Mesenchymal stem cell (in vitro differentiated cells and primary cell): ENCODE measurements at regions not wholly inside any gene's neighbourhood (a gene's known extent, or its start where the extent isn't known, plus 50 kb on each side); places are given as distances from the start of the nearest gene placed in this dataset.

Experiments
- DNase-seq: peaks from one replicate; pipeline ENCODE4 v3.0.0-alpha.2; 2013
- H2AFZ ChIP-seq: one replicate; pipeline ENCODE4 v1.6.1; 2013; ENCODE audit warnings: low read depth, mild to moderate bottlenecking, control low read depth, inconsistent platforms, low read length, moderate library complexity
- H2AK5ac ChIP-seq: 2 replicates; pipeline ENCODE4 v1.6.1; 2013; ENCODE audit warnings: low read length, moderate library complexity, mild to moderate bottlenecking, inconsistent platforms; ENCODE audit not compliant: severe bottlenecking
- H2BK120ac ChIP-seq: one replicate; pipeline ENCODE4 v1.6.1; 2013; ENCODE audit warnings: low read depth, mild to moderate bottlenecking, inconsistent platforms, low read length, moderate library complexity
- H2BK12ac ChIP-seq, 2 experiments: one replicate each; pipeline ENCODE4 v1.6.1; 2013; ENCODE audit warnings: inconsistent platforms in 2 of 2, low read length in 2 of 2, mild to moderate bottlenecking in 2 of 2, moderate library complexity in 2 of 2, control low read depth in 1 of 2
- H2BK15ac ChIP-seq: one replicate; pipeline ENCODE4 v1.6.1; 2013; ENCODE audit warnings: mild to moderate bottlenecking, low read depth, inconsistent platforms; ENCODE audit not compliant: poor library complexity, severe bottlenecking
- H2BK5ac ChIP-seq: 2 replicates; pipeline ENCODE4 v1.6.1; 2013; ENCODE audit warnings: low read depth, mild to moderate bottlenecking, low read length, control low read depth, inconsistent platforms; ENCODE audit not compliant: poor library complexity, severe bottlenecking
- H3K14ac ChIP-seq, 2 experiments: one replicate each; pipeline ENCODE4 v1.6.1; 2013; ENCODE audit warnings: inconsistent platforms in 2 of 2, low read length in 2 of 2, control low read depth in 1 of 2, mild to moderate bottlenecking in 1 of 2, moderate library complexity in 1 of 2
- H3K18ac ChIP-seq, 2 experiments: one replicate each; pipeline ENCODE4 v1.6.1; 2013; ENCODE audit warnings: inconsistent platforms in 2 of 2, low read length in 2 of 2, control low read depth in 1 of 2, low read depth in 1 of 2, mild to moderate bottlenecking in 1 of 2
- H3K23ac ChIP-seq, 2 experiments: one replicate each; pipeline ENCODE4 v1.6.1; 2013; ENCODE audit warnings: inconsistent platforms in 2 of 2, low read length in 2 of 2, mild to moderate bottlenecking in 2 of 2, moderate library complexity in 2 of 2, control low read depth in 1 of 2
- H3K27ac ChIP-seq: 2 replicates; pipeline ENCODE4 v1.5.1; 2013; ENCODE audit warnings: mild to moderate bottlenecking, moderate library complexity, low read length, control low read depth, inconsistent platforms; ENCODE audit not compliant: poor library complexity, severe bottlenecking
- H3K27me3 ChIP-seq, 2 experiments: 2 replicates each; pipeline versions ENCODE4 v1.6.1 to v1.7.0; 2013; ENCODE audit warnings: low read length in 2 of 2, mild to moderate bottlenecking in 2 of 2, moderate library complexity in 2 of 2, control low read depth in 1 of 2, inconsistent platforms in 1 of 2; ENCODE audit not compliant: control insufficient read depth in 1 of 2, insufficient read depth in 1 of 2
- H3K36me3 ChIP-seq, 2 experiments: 2 replicates each; pipeline versions ENCODE4 v1.6.1 to v1.7.0; 2013; ENCODE audit warnings: low read length in 2 of 2, control low read depth in 1 of 2, inconsistent platforms in 1 of 2, low read depth in 1 of 2, mild to moderate bottlenecking in 1 of 2; ENCODE audit not compliant: insufficient read depth in 2 of 2, control insufficient read depth in 1 of 2
- H3K4ac ChIP-seq, 2 experiments: one replicate each; pipeline ENCODE4 v1.6.1; 2013; ENCODE audit warnings: inconsistent platforms in 2 of 2, low read length in 2 of 2, mild to moderate bottlenecking in 2 of 2, moderate library complexity in 2 of 2, control low read depth in 1 of 2, low read depth in 1 of 2
- H3K4me1 ChIP-seq: 2 replicates; pipeline ENCODE4 v1.6.1; 2013; ENCODE audit warnings: low read depth, low read length, control low read depth; ENCODE audit not compliant: control insufficient read depth, insufficient read depth
- H3K4me2 ChIP-seq: 2 replicates; pipeline ENCODE4 v1.6.1; 2013; ENCODE audit warnings: low read length, mild to moderate bottlenecking, inconsistent platforms; ENCODE audit not compliant: poor library complexity, severe bottlenecking
- H3K4me3 ChIP-seq, 2 experiments: 2 replicates each; pipeline versions ENCODE4 v1.5.1 to v1.7.0; 2013; ENCODE audit warnings: low read length in 2 of 2, mild to moderate bottlenecking in 2 of 2, control low read depth in 1 of 2, low read depth in 1 of 2; ENCODE audit not compliant: insufficient read depth in 1 of 2
- H3K79me1 ChIP-seq: replicated peaks from 2 replicates; pipeline ENCODE4 v1.6.1; 2013; ENCODE audit warnings: mild to moderate bottlenecking, control low read depth, low read length, inconsistent platforms; ENCODE audit not compliant: poor library complexity, severe bottlenecking
- H3K9ac ChIP-seq: 2 replicates; pipeline ENCODE4 v1.7.0; 2013; ENCODE audit warnings: mild to moderate bottlenecking, low read length, moderate library complexity
- H3K9me3 ChIP-seq: 2 replicates; pipeline ENCODE4 v1.7.0; 2013; ENCODE audit warnings: mild to moderate bottlenecking, low read length; ENCODE audit not compliant: control insufficient read depth
- H4K8ac ChIP-seq: one replicate; pipeline ENCODE4 v1.6.1; 2013; ENCODE audit warnings: inconsistent platforms, mild to moderate bottlenecking, low read length, moderate library complexity
- H4K91ac ChIP-seq: one replicate; pipeline ENCODE4 v1.6.1; 2013; ENCODE audit warnings: mild to moderate bottlenecking, low read length, inconsistent platforms
- WGBS: methylation state at CpG from one replicate; pipeline ENCODE4 v1.1.7; 2013; ENCODE audit warnings: mixed read lengths; 5-methylcytosine and 5-hydroxymethylcytosine counted together

DNA sequence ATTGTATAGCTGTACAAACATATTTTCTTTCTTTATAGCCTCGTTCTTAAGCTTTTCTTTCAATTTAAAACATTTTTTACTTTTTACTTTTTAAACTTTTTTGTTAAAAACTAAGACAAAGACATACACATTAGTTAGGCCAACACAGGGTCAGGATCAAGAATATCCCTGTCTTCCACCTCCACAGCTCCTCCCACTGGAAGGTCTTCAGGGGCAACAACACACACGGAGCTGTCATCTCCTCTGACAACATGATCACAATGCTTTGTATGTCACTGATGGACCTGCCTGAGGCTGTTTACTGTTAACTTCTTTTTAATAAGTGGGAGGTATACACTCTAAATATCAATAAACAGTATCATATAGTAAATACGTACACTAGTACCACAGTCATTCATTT is 191.3 kb downstream of the SYT10 start:
- no peaks in the 10 kb centered on the region for H3K36me3 ChIP-seq
- no peak overlapping the region for H3K23ac ChIP-seq
- no peak overlapping the region for H3K14ac ChIP-seq
- no peak overlapping the region for H3K27ac ChIP-seq
- no peaks in the 10 kb centered on the region for H3K4me1 ChIP-seq
- H3K4me2 ChIP-seq: no peak overlapping the region
- H4K91ac ChIP-seq: no peak overlapping the region
- no peaks in the 10 kb centered on the region for H3K27me3 ChIP-seq
- no peak overlapping the region for H4K8ac ChIP-seq
- H3K9ac ChIP-seq: no peak overlapping the region
- H2AK5ac ChIP-seq: no peak overlapping the region
- no peak overlapping the region for H2AFZ ChIP-seq
- 62% methylated on average over 1 of the region's 3 CpGs for WGBS
- no peak overlapping the region for H2BK120ac ChIP-seq
- no peak overlapping the region for H2BK15ac ChIP-seq
- no peak overlapping the region for H3K4me3 ChIP-seq
- no peak overlapping the region for H3K18ac ChIP-seq
- H2BK5ac ChIP-seq: no peak overlapping the region
- no peak for DNase-seq
- no peaks in the 10 kb centered on the region for H3K79me1 ChIP-seq
- H3K9me3 ChIP-seq: peaks cover 3% of the 10 kb centered on the region
- no peak overlapping the region for H3K4ac ChIP-seq
- H2BK12ac ChIP-seq: no peak overlapping the region

DNA sequence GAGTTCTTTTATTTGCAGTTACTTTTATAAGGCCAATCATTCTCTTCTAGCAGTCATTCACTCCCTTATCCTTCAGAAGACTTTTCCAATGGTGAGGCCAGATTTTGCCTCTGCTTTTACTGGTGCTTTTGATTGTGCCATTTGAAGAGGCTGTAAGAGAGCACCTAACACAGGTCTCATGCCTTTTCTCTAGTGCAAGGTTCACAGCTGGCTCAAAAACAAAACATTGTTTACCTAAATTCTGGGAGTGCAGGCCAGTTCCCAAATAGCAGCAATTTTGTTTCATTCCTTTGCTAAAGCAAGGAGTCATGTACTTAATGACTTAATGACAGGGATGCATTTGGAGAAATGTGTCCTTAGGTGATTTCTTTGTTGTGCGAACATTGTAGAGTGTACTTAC is 192.0 kb downstream of the SYT10 start:
- H3K27ac ChIP-seq: no peak overlapping the region
- peaks cover 3% of the 10 kb centered on the region for H3K9me3 ChIP-seq
- H3K36me3 ChIP-seq: no peaks in the 10 kb centered on the region
- H4K8ac ChIP-seq: no peak overlapping the region
- no peak overlapping the region for H3K14ac ChIP-seq
- no peak overlapping the region for H2AK5ac ChIP-seq
- no peak overlapping the region for H2AFZ ChIP-seq
- 100% methylated on average over 1 of the region's 1 CpG for WGBS
- no peak overlapping the region for H2BK12ac ChIP-seq
- no peak overlapping the region for H3K23ac ChIP-seq
- no peak overlapping the region for H3K4me2 ChIP-seq
- no peaks in the 10 kb centered on the region for H3K4me1 ChIP-seq
- H3K18ac ChIP-seq: no peak overlapping the region
- no peaks in the 10 kb centered on the region for H3K79me1 ChIP-seq
- DNase-seq: no peak
- no peak overlapping the region for H3K9ac ChIP-seq
- no peak overlapping the region for H4K91ac ChIP-seq
- no peak overlapping the region for H3K4me3 ChIP-seq
- H3K4ac ChIP-seq: no peak overlapping the region
- no peaks in the 10 kb centered on the region for H3K27me3 ChIP-seq
- no peak overlapping the region for H2BK15ac ChIP-seq
- H2BK120ac ChIP-seq: no peak overlapping the region
- no peak overlapping the region for H2BK5ac ChIP-seq

DNA sequence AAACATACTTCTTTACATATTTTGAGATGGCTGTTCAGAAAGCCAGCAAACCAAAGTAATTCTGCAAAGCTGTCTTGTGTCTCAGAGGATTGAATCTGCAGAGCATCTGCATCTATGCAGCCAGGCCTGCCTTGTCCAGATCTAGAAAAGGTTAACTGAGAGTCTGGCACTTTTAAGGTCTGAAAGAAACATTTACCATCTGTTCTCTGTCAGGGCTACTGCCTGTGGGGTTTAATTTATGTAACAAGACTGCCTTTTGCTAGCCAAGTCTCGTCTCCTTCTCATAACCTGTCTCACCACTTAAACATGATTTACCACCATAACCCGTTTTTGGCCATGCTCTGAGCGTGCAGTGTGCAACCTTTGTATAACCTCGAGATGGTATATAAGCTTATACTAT is 194.2 kb downstream of the SYT10 start:
- 13% methylated on average over 1 of the region's 4 CpGs for WGBS
- no peak overlapping the region for H3K27ac ChIP-seq
- H3K27me3 ChIP-seq: no peaks in the 10 kb centered on the region
- H2BK12ac ChIP-seq: no peak overlapping the region
- H2BK5ac ChIP-seq: no peak overlapping the region
- H4K8ac ChIP-seq: no peak overlapping the region
- H3K4me2 ChIP-seq: no peak overlapping the region
- no peak overlapping the region for H2BK15ac ChIP-seq
- H3K36me3 ChIP-seq: no peaks in the 10 kb centered on the region
- H3K9ac ChIP-seq: no peak overlapping the region
- no peak overlapping the region for H3K18ac ChIP-seq
- H3K9me3 ChIP-seq: peaks cover 10% of the 10 kb centered on the region
- no peak overlapping the region for H3K23ac ChIP-seq
- no peak for DNase-seq
- H3K14ac ChIP-seq: no peak overlapping the region
- H3K4ac ChIP-seq: no peak overlapping the region
- H3K79me1 ChIP-seq: no peaks in the 10 kb centered on the region
- H2AK5ac ChIP-seq: no peak overlapping the region
- no peak overlapping the region for H3K4me3 ChIP-seq
- H2BK120ac ChIP-seq: no peak overlapping the region
- H4K91ac ChIP-seq: no peak overlapping the region
- H3K4me1 ChIP-seq: no peaks in the 10 kb centered on the region
- H2AFZ ChIP-seq: no peak overlapping the region

DNA sequence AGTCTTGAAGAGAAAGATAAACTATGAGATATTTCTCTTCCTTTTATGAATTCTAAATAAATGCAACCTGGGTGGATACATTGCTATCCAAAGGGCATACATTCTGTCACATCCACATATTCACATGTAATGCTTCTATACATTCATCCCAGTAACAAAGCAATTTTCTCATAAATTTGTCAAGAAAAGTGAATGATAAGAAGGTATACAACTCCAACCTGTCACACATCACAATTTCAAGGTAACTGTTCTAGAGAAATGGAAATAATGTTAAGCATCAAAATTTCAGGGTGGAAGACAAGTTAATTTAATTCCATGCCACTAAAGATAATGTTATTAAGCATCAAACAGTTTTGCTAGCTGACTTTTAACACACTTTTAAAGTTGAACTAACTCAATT is 212.9 kb downstream of the SYT10 start:
- Histone ChIP-seq H3K23ac (no peak overlapping the region), H3K27me3 (no peaks in the 10 kb centered on the region), H3K36me3 (no peaks in the 10 kb centered on the region), H2BK120ac (no peak overlapping the region), H3K79me1 (no peaks in the 10 kb centered on the region), H3K14ac (no peak overlapping the region), H3K18ac (no peak overlapping the region), H3K4me2 (no peak overlapping the region), H3K4me1 (no peaks in the 10 kb centered on the region), H3K27ac (no peak overlapping the region), H3K4me3 (no peak overlapping the region), H4K91ac (no peak overlapping the region), H2AFZ (no peak overlapping the region), H3K9me3 (peaks cover 21% of the 10 kb centered on the region), H3K4ac (no peak overlapping the region), H4K8ac (no peak overlapping the region), H2BK12ac (no peak overlapping the region), H2AK5ac (no peak overlapping the region), H2BK15ac (no peak overlapping the region), H3K9ac (no peak overlapping the region), H2BK5ac (no peak overlapping the region)
- DNase-seq: no peak
